Activated CD4-positive, alpha-beta memory T cell treated with anti-CD3 and anti-CD28 coated beads, Interleukin-2, amount 10 ng/mL, durations not matched to agents 7 days and 5 days (primary cell): ENCODE measurements at regions not wholly inside any gene's neighbourhood (a gene's known extent, or its start where the extent isn't known, plus 50 kb on each side); places are given as distances from the start of the nearest gene placed in this dataset.

Experiments used
- CTCF ChIA-PET: fragments of 350-600 bp; sonication (Branson Sonifier 250); formaldehyde crosslinking; loops from one replicate; lab custom pipeline; 2021; ENCODE audit warnings: antibody characterized with exemption, inconsistent platforms; lab: Charles Lee
- POLR2A ChIA-PET: fragments of 350-600 bp; sonication (Branson Sonifier 250); formaldehyde crosslinking; loops from one replicate; lab custom pipeline; 2021; ENCODE audit warnings: antibody characterized with exemption; lab: Charles Lee
- DNase-seq: peaks from one replicate; pipeline ENCODE4 v3.0.0-alpha.2; 2020
- H3K27ac Mint-ChIP-seq: one replicate; pipeline ENCODE4 v1.8.0; 2021; ENCODE audit warnings: mild to moderate bottlenecking, mixed read lengths
- H3K27me3 Mint-ChIP-seq: one replicate; pipeline ENCODE4 v1.8.0; 2021; ENCODE audit warnings: mixed read lengths
- H3K36me3 Mint-ChIP-seq: one replicate; pipeline ENCODE4 v1.8.0; 2021; ENCODE audit warnings: low read depth, mixed read lengths
- H3K4me1 Mint-ChIP-seq: one replicate; pipeline ENCODE4 v1.8.0; 2021; ENCODE audit warnings: mixed read lengths
- H3K4me3 Mint-ChIP-seq: one replicate; pipeline ENCODE4 v1.8.0; 2021; ENCODE audit warnings: mild to moderate bottlenecking, mixed read lengths
- H3K9me3 Mint-ChIP-seq: one replicate; pipeline ENCODE4 v1.8.0; 2021; ENCODE audit warnings: mixed read lengths

- H3K27me3 Mint-ChIP-seq: no peaks in the 10 kb centered on the region
- no peaks in the 10 kb centered on the region for H3K9me3 Mint-ChIP-seq
- no peaks in the 10 kb centered on the region for H3K36me3 Mint-ChIP-seq
- no peaks in the 10 kb centered on the region for H3K4me1 Mint-ChIP-seq
- POLR2A ChIA-PET: no interaction called here
- no peak overlapping the region for H3K27ac Mint-ChIP-seq
- CTCF ChIA-PET: no interaction called here
- DNase-seq: no peak
- H3K4me3 Mint-ChIP-seq: no peak overlapping the region
These were observed 233.1 kb upstream of the PHYHIPL start for GRCh38 chr10:58943256-58943890.

GRCh38 chr10:58943960-58944359, 232.5 kb upstream of the PHYHIPL start:
- H3K4me3 Mint-ChIP-seq: no peak overlapping the region
- ChIA-PET CTCF (no interaction called here), POLR2A (no interaction called here)
- DNase-seq: no peak
- no peaks in the 10 kb centered on the region for H3K4me1 Mint-ChIP-seq
- H3K36me3 Mint-ChIP-seq: no peaks in the 10 kb centered on the region
- H3K27ac Mint-ChIP-seq: no peak overlapping the region
- H3K27me3 Mint-ChIP-seq: no peaks in the 10 kb centered on the region
- H3K9me3 Mint-ChIP-seq: no peaks in the 10 kb centered on the region

- ChIA-PET POLR2A (no interaction called here), CTCF (no interaction called here)
- Mint-ChIP-seq H3K27me3 (peaks cover 2% of the 10 kb centered on the region), H3K4me1 (no peaks in the 10 kb centered on the region), H3K27ac (no peak overlapping the region), H3K36me3 (no peaks in the 10 kb centered on the region), H3K9me3 (no peaks in the 10 kb centered on the region), H3K4me3 (no peak overlapping the region)
- no peak for DNase-seq
These were observed 228.1 kb upstream of the PHYHIPL start for GRCh38 chr10:58948303-58948702.

GRCh38 chr10:58950618-58951017, 225.8 kb upstream of the PHYHIPL start:
- POLR2A ChIA-PET: no interaction called here
- no peak for DNase-seq
- Mint-ChIP-seq H3K27ac (no peak overlapping the region), H3K27me3 (peaks cover 2% of the 10 kb centered on the region), H3K36me3 (no peaks in the 10 kb centered on the region), H3K4me3 (no peak overlapping the region), H3K4me1 (no peaks in the 10 kb centered on the region), H3K9me3 (no peaks in the 10 kb centered on the region)
- CTCF ChIA-PET: no interaction called here

- ChIA-PET CTCF (no interaction called here), POLR2A (no interaction called here)
- H3K9me3 Mint-ChIP-seq: no peaks in the 10 kb centered on the region
- no peaks in the 10 kb centered on the region for H3K4me1 Mint-ChIP-seq
- no peak for DNase-seq
- H3K4me3 Mint-ChIP-seq: no peak overlapping the region
- H3K27ac Mint-ChIP-seq: no peak overlapping the region
- H3K27me3 Mint-ChIP-seq: peaks cover 2% of the 10 kb centered on the region
- H3K36me3 Mint-ChIP-seq: no peaks in the 10 kb centered on the region
These were observed 225.4 kb upstream of the PHYHIPL start for GRCh38 chr10:58951087-58951486.

- no peaks in the 10 kb centered on the region for H3K4me1 Mint-ChIP-seq
- H3K36me3 Mint-ChIP-seq: no peaks in the 10 kb centered on the region
- H3K27me3 Mint-ChIP-seq: peaks cover 2% of the 10 kb centered on the region
- DNase-seq: no peak
- H3K9me3 Mint-ChIP-seq: no peaks in the 10 kb centered on the region
- H3K4me3 Mint-ChIP-seq: no peak overlapping the region
- ChIA-PET POLR2A (no interaction called here), CTCF (interaction anchor here (0.9 to 1.2 kb wide), 3 partner anchors 78 to 671 kb away, joined by 3 read pairs; no protein-coding TSS in a partner anchor)
- H3K27ac Mint-ChIP-seq: no peak overlapping the region
These were observed 224.7 kb upstream of the PHYHIPL start for GRCh38 chr10:58951746-58952145.

- no peak overlapping the region for H3K4me3 Mint-ChIP-seq
- POLR2A ChIA-PET: no interaction called here
- peaks cover 2% of the 10 kb centered on the region for H3K27me3 Mint-ChIP-seq
- CTCF ChIA-PET: interaction anchor here (0.7 to 1.2 kb wide), 4 partner anchors 78 to 670 kb away, joined by 3 read pairs; no protein-coding TSS in a partner anchor
- no peaks in the 10 kb centered on the region for H3K4me1 Mint-ChIP-seq
- H3K9me3 Mint-ChIP-seq: no peaks in the 10 kb centered on the region
- no peaks in the 10 kb centered on the region for H3K36me3 Mint-ChIP-seq
- no peak for DNase-seq
- H3K27ac Mint-ChIP-seq: no peak overlapping the region
These were observed 224.3 kb upstream of the PHYHIPL start for GRCh38 chr10:58952162-58952601.

- no peaks in the 10 kb centered on the region for H3K4me1 Mint-ChIP-seq
- ChIA-PET CTCF (interaction anchor here (0.7 to 1.2 kb wide), 4 partner anchors 17 to 670 kb away, joined by 3 read pairs; no protein-coding TSS in a partner anchor), POLR2A (no interaction called here)
- no peak for DNase-seq
- H3K27ac Mint-ChIP-seq: no peak overlapping the region
- H3K36me3 Mint-ChIP-seq: no peaks in the 10 kb centered on the region
- no peaks in the 10 kb centered on the region for H3K9me3 Mint-ChIP-seq
- peaks cover 2% of the 10 kb centered on the region for H3K27me3 Mint-ChIP-seq
- H3K4me3 Mint-ChIP-seq: no peak overlapping the region
These were observed 223.5 kb upstream of the PHYHIPL start for GRCh38 chr10:58952747-58953466.

GRCh38 chr10:58954178-58954577, 222.3 kb upstream of the PHYHIPL start:
- no peak overlapping the region for H3K4me3 Mint-ChIP-seq
- H3K9me3 Mint-ChIP-seq: no peaks in the 10 kb centered on the region
- POLR2A ChIA-PET: no interaction called here
- DNase-seq: no peak
- no peak overlapping the region for H3K27ac Mint-ChIP-seq
- CTCF ChIA-PET: interaction anchor here (1.1 kb wide), 1 partner anchor 19 kb away, joined by 3 read pairs; no protein-coding TSS in a partner anchor
- H3K27me3 Mint-ChIP-seq: peaks cover 2% of the 10 kb centered on the region
- H3K4me1 Mint-ChIP-seq: no peaks in the 10 kb centered on the region
- H3K36me3 Mint-ChIP-seq: no peaks in the 10 kb centered on the region

- no peaks in the 10 kb centered on the region for H3K4me1 Mint-ChIP-seq
- no peak for DNase-seq
- ChIA-PET CTCF (interaction anchor here (0.9 kb wide), 1 partner anchor 105 kb away, joined by 3 read pairs; no protein-coding TSS in a partner anchor), POLR2A (no interaction called here)
- peaks cover 2% of the 10 kb centered on the region for H3K27me3 Mint-ChIP-seq
- H3K9me3 Mint-ChIP-seq: no peaks in the 10 kb centered on the region
- no peak overlapping the region for H3K27ac Mint-ChIP-seq
- no peaks in the 10 kb centered on the region for H3K36me3 Mint-ChIP-seq
- H3K4me3 Mint-ChIP-seq: no peak overlapping the region
These were observed 220.8 kb upstream of the PHYHIPL start for GRCh38 chr10:58955615-58956014.

GRCh38 chr10:58956926-58957325, 219.5 kb upstream of the PHYHIPL start:
- H3K4me3 Mint-ChIP-seq: no peak overlapping the region
- no peaks in the 10 kb centered on the region for H3K9me3 Mint-ChIP-seq
- DNase-seq: no peak
- no peaks in the 10 kb centered on the region for H3K4me1 Mint-ChIP-seq
- ChIA-PET POLR2A (no interaction called here), CTCF (no interaction called here)
- H3K36me3 Mint-ChIP-seq: no peaks in the 10 kb centered on the region
- no peak overlapping the region for H3K27ac Mint-ChIP-seq
- peaks cover 2% of the 10 kb centered on the region for H3K27me3 Mint-ChIP-seq

GRCh38 chr10:58957517-58957916, 218.9 kb upstream of the PHYHIPL start:
- Mint-ChIP-seq H3K4me1 (no peaks in the 10 kb centered on the region), H3K9me3 (no peaks in the 10 kb centered on the region), H3K27me3 (peaks cover 2% of the 10 kb centered on the region), H3K4me3 (no peak overlapping the region), H3K27ac (no peak overlapping the region), H3K36me3 (no peaks in the 10 kb centered on the region)
- DNase-seq: no peak
- ChIA-PET POLR2A (no interaction called here), CTCF (no interaction called here)

- no peaks in the 10 kb centered on the region for H3K36me3 Mint-ChIP-seq
- CTCF ChIA-PET: no interaction called here
- DNase-seq: no peak
- no peak overlapping the region for H3K27ac Mint-ChIP-seq
- H3K27me3 Mint-ChIP-seq: no peaks in the 10 kb centered on the region
- no peaks in the 10 kb centered on the region for H3K9me3 Mint-ChIP-seq
- H3K4me3 Mint-ChIP-seq: no peak overlapping the region
- POLR2A ChIA-PET: no interaction called here
- H3K4me1 Mint-ChIP-seq: no peaks in the 10 kb centered on the region
These were observed 213.3 kb upstream of the PHYHIPL start for GRCh38 chr10:58963101-58963534.
